ENCODE measurements at regions not wholly inside any gene's neighbourhood (a gene's known extent, or its start where the extent isn't known, plus 50 kb on each side); places are given as distances from the start of the nearest gene placed in this dataset.
"Not testable (repeated sequence)": the region's sequence is repeated elsewhere in the genome, so short reads cannot be mapped to it uniquely, and the experiment has no call there.

GRCh38 chr2:236981701-236982485 lies 103.8 kb upstream of the COPS8 start:
- no peak for DNase-seq

GRCh38 chr2:236982693-236983455 lies 102.8 kb upstream of the COPS8 start:
- DNase-seq: no peak

- no peak for DNase-seq
Measured at GRCh38 chr2:236984046-236984445, 101.6 kb upstream of the COPS8 start.

GRCh38 chr2:236985761-236986339 lies 99.8 kb upstream of the COPS8 start:
- no peak for DNase-seq

GRCh38 chr2:236986524-236987330 lies 99.0 kb upstream of the COPS8 start:
- no peak for DNase-seq

GRCh38 chr2:236988216-236988615 lies 97.5 kb upstream of the COPS8 start:
- DNase-seq: no peak

- DNase-seq: peak; percentile 5
Measured at GRCh38 chr2:236988690-236989624, 96.7 kb upstream of the COPS8 start.

GRCh38 chr2:236990552-236990951 lies 95.1 kb upstream of the COPS8 start:
- no peak for DNase-seq

- no peak for DNase-seq
Measured at GRCh38 chr2:236991874-236992273, 93.8 kb upstream of the COPS8 start.

- DNase-seq: no peak
Measured at GRCh38 chr2:236993286-236993685, 92.4 kb upstream of the COPS8 start.

- no peak for DNase-seq
Measured at GRCh38 chr2:236994361-236994760, 91.3 kb upstream of the COPS8 start.

GRCh38 chr2:236997069-236997715 lies 88.5 kb upstream of the COPS8 start:
- DNase-seq: no peak

GRCh38 chr2:236998236-236998635 lies 87.5 kb upstream of the COPS8 start:
- no peak for DNase-seq

- no peak for DNase-seq
Measured at GRCh38 chr2:236998758-236999157, 86.9 kb upstream of the COPS8 start.

GRCh38 chr2:237000481-237000880 lies 85.2 kb upstream of the COPS8 start:
- no peak for DNase-seq

- not testable (repeated sequence) for DNase-seq
Measured at GRCh38 chr2:237005341-237005740, 80.3 kb upstream of the COPS8 start.

- no peak for DNase-seq
Measured at GRCh38 chr2:237011206-237011795, 74.4 kb upstream of the COPS8 start.

- no peak for DNase-seq
Measured at GRCh38 chr2:237012004-237012403, 73.7 kb upstream of the COPS8 start.

GRCh38 chr2:237012577-237013267 lies 73.0 kb upstream of the COPS8 start:
- DNase-seq: no peak
